WTC11 (cell line): ENCODE measurements at regions not wholly inside any gene's neighbourhood (a gene's known extent, or its start where the extent isn't known, plus 50 kb on each side); places are given as distances from the start of the nearest gene placed in this dataset.

Experiments
- CREM ChIP-seq: sonication (generic); formaldehyde crosslinking; IDR thresholded peaks from 2 replicates; pipeline ENCODE4 v1.8.1; 2022; ENCODE audit warnings: mild to moderate bottlenecking, missing genetic modification reagents, moderate library complexity
- CTCF ChIP-seq: fragments of 200-600 bp; IDR thresholded peaks from 2 replicates; pipeline ENCODE4 v1.8.0; 2022; ENCODE audit warnings: antibody characterized with exemption
- KAT7 ChIP-seq: sonication (generic); formaldehyde crosslinking; IDR thresholded peaks from 2 replicates; pipeline ENCODE4 v1.8.1; 2023; ENCODE audit warnings: missing genetic modification reagents, mild to moderate bottlenecking, borderline replicate concordance
- SP1 ChIP-seq: sonication (generic); formaldehyde crosslinking; conservative IDR thresholded peaks from 2 replicates; pipeline ENCODE4 v1.8.1; 2022; ENCODE audit warnings: missing genetic modification reagents
- ZBTB43 ChIP-seq: sonication (generic); formaldehyde crosslinking; IDR thresholded peaks from 2 replicates; pipeline ENCODE4 v1.8.1; 2023; ENCODE audit warnings: mild to moderate bottlenecking, missing genetic modification reagents
- ZNF532 ChIP-seq: fragments of 250-450 bp; sonication (Bioruptor Pico); IDR thresholded peaks from 2 replicates; pipeline ENCODE4 v1.9.0; 2021; ENCODE audit warnings: mild to moderate bottlenecking, borderline replicate concordance
- TF ChIP-seq, protein P1 (sequence below): fragments of 250-450 bp; sonication (Bioruptor Pico); IDR thresholded peaks from 2 replicates; pipeline ENCODE4 v1.9.0; 2021; ENCODE audit warnings: mild to moderate bottlenecking
- TF ChIP-seq, protein P2 (sequence below): sonication (generic); formaldehyde crosslinking; conservative IDR thresholded peaks from 2 replicates; pipeline ENCODE4 v1.8.1; 2023; ENCODE audit warnings: mild to moderate bottlenecking, low read depth, missing genetic modification reagents, moderate library complexity
- TF ChIP-seq, protein P3 (sequence below): sonication (generic); formaldehyde crosslinking; IDR thresholded peaks from 2 replicates; pipeline ENCODE4 v1.8.0; 2022; ENCODE audit warnings: missing genetic modification reagents

DNA sequence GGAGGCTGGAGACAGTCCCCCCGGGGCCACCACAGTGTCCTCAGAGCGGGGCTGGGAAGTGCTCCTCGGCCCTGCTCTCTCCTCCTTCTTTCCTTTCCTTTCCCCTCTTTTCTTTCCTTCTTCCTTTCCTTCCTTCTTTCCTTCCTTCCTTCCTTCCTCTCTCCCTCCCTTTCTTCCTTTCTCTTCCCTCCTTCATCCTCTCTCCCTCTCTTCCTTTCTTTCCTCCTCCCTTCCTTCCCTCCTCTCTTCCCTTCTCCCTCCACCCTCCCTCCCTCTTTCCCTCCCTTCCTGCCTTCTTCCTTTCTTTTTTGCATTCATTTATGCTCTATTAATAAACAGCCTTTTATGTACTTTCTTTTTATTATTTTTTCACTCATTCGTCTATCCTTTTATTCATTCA, 127.1 kb upstream of the TCERG1L start (continued):
- TF ChIP-seq ZNF532 (CRISPR knock-in tag) (no peak), KAT7 (CRISPR knock-in tag) (no peak), CTCF (no peak), SP1 (CRISPR knock-in tag) (no peak), ZBTB43 (CRISPR knock-in tag) (no peak), CREM (CRISPR knock-in tag) (no peak)
- TF ChIP-seq, protein P1, sequence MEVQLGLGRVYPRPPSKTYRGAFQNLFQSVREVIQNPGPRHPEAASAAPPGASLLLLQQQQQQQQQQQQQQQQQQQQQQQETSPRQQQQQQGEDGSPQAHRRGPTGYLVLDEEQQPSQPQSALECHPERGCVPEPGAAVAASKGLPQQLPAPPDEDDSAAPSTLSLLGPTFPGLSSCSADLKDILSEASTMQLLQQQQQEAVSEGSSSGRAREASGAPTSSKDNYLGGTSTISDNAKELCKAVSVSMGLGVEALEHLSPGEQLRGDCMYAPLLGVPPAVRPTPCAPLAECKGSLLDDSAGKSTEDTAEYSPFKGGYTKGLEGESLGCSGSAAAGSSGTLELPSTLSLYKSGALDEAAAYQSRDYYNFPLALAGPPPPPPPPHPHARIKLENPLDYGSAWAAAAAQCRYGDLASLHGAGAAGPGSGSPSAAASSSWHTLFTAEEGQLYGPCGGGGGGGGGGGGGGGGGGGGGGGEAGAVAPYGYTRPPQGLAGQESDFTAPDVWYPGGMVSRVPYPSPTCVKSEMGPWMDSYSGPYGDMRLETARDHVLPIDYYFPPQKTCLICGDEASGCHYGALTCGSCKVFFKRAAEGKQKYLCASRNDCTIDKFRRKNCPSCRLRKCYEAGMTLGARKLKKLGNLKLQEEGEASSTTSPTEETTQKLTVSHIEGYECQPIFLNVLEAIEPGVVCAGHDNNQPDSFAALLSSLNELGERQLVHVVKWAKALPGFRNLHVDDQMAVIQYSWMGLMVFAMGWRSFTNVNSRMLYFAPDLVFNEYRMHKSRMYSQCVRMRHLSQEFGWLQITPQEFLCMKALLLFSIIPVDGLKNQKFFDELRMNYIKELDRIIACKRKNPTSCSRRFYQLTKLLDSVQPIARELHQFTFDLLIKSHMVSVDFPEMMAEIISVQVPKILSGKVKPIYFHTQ (CRISPR knock-in tag): no peak
- TF ChIP-seq, protein P2, sequence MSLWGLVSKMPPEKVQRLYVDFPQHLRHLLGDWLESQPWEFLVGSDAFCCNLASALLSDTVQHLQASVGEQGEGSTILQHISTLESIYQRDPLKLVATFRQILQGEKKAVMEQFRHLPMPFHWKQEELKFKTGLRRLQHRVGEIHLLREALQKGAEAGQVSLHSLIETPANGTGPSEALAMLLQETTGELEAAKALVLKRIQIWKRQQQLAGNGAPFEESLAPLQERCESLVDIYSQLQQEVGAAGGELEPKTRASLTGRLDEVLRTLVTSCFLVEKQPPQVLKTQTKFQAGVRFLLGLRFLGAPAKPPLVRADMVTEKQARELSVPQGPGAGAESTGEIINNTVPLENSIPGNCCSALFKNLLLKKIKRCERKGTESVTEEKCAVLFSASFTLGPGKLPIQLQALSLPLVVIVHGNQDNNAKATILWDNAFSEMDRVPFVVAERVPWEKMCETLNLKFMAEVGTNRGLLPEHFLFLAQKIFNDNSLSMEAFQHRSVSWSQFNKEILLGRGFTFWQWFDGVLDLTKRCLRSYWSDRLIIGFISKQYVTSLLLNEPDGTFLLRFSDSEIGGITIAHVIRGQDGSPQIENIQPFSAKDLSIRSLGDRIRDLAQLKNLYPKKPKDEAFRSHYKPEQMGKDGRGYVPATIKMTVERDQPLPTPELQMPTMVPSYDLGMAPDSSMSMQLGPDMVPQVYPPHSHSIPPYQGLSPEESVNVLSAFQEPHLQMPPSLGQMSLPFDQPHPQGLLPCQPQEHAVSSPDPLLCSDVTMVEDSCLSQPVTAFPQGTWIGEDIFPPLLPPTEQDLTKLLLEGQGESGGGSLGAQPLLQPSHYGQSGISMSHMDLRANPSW (CRISPR knock-in tag): no peak
- TF ChIP-seq, protein P3, sequence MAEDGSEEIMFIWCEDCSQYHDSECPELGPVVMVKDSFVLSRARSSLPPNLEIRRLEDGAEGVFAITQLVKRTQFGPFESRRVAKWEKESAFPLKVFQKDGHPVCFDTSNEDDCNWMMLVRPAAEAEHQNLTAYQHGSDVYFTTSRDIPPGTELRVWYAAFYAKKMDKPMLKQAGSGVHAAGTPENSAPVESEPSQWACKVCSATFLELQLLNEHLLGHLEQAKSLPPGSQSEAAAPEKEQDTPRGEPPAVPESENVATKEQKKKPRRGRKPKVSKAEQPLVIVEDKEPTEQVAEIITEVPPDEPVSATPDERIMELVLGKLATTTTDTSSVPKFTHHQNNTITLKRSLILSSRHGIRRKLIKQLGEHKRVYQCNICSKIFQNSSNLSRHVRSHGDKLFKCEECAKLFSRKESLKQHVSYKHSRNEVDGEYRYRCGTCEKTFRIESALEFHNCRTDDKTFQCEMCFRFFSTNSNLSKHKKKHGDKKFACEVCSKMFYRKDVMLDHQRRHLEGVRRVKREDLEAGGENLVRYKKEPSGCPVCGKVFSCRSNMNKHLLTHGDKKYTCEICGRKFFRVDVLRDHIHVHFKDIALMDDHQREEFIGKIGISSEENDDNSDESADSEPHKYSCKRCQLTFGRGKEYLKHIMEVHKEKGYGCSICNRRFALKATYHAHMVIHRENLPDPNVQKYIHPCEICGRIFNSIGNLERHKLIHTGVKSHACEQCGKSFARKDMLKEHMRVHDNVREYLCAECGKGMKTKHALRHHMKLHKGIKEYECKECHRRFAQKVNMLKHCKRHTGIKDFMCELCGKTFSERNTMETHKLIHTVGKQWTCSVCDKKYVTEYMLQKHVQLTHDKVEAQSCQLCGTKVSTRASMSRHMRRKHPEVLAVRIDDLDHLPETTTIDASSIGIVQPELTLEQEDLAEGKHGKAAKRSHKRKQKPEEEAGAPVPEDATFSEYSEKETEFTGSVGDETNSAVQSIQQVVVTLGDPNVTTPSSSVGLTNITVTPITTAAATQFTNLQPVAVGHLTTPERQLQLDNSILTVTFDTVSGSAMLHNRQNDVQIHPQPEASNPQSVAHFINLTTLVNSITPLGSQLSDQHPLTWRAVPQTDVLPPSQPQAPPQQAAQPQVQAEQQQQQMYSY (CRISPR knock-in tag): no peak
